ENCODE measurements at regions not wholly inside any gene's neighbourhood (a gene's known extent, or its start where the extent isn't known, plus 50 kb on each side); places are given as distances from the start of the nearest gene placed in this dataset.

GRCh38 chr1:147811273-147811672, 50.9 kb upstream of the GJA5 start:
- TF ChIP-seq CTCF (IDR thresholded peaks at IDR 0.05) (no peak), POLR2A (IDR thresholded peaks at IDR 0.05) (no peak)

Data from sigmoid colon (tissue), 3 donors.